ENCODE measurements at regions not wholly inside any gene's neighbourhood (a gene's known extent, or its start where the extent isn't known, plus 50 kb on each side); places are given as distances from the start of the nearest gene placed in this dataset.
A peak's percentile ranks its signal among the peaks of the same experiment; 100 is the strongest.
"Not testable (repeated sequence)": the region's sequence is repeated elsewhere in the genome, so short reads cannot be mapped to it uniquely, and the experiment has no call there.

DNA sequence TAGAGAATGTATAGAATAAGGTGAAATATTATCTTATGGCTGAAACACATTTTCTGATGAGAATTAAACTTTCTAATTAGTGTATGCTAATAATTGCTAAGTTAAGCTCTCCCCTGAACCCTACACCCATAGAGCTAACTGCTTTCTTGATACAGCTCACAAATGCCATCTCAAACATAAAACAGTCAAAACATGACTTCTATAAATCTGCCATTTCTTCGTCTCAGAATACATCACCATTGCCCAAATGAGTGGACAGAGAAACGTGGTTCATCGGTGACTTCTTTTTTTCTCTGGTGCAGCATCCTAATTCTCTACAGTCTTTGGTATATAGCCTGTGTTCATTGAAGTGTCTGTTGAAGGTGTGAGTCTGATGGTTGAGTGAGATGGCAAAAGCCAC is 554.6 kb downstream of the NLGN4X start:
- no peak for DNase-seq (ENCODE audit: low read depth in 1 of 2, low spot score in 1 of 2)
- no peak for TF ChIP-seq JUND (IDR thresholded peaks at IDR 0.05; ENCODE audit: low read depth)
- in situ Hi-C loops (cut with HindIII; ENCODE audit: low pct_unique_long_range_greater_than_20kb, low sequenced_read_pairs) = no loop called here

DNA sequence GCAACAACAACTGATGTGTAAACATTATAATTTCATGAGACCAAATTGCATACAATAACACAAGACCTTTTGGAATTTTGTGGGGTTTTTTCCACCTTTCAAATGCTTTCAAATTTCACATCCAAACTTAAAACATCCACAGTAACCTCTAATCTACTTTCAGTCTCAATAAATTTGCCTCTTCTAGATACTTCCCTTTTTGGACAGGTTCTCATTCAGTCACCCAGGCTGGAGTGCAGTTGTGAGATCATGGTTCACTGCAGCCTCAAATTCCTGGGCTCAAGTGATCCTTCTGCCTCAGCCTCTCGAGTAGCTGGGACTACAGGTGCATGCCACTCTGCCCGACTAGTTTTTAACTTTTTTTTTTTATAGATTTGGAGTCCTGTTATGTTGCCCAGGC is 556.6 kb downstream of the NLGN4X start:
- in situ Hi-C loops (cut with HindIII; ENCODE audit: low pct_unique_long_range_greater_than_20kb, low sequenced_read_pairs) = no loop called here
- DNase-seq (ENCODE audit: low read depth in 1 of 2, low spot score in 1 of 2) = no peak
- no peak for TF ChIP-seq JUND (IDR thresholded peaks at IDR 0.05; ENCODE audit: low read depth)

DNA sequence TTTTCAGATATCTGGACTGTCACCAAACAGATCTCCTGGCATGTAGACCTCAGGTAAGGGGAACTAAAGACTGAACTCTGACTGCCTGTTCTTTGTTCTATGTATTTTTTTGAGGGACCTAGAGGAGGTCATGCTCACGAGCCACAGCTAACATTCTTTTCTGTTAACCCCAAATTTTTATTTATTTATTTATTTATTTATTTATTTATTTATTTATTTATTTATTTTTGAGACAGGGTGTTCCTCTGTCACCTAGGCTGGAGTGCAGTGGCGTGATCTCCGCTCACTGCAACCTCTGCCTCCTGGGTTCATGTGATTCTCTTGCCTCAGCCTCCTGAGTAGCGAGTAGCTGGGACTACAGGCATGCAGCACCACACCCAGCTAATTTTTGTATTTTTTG is 562.0 kb downstream of the NLGN4X start:
- DNase-seq (ENCODE audit: low read depth in 1 of 2, low spot score in 1 of 2); in situ Hi-C loops (cut with HindIII; ENCODE audit: low pct_unique_long_range_greater_than_20kb, low sequenced_read_pairs): not testable (repeated sequence)

DNA sequence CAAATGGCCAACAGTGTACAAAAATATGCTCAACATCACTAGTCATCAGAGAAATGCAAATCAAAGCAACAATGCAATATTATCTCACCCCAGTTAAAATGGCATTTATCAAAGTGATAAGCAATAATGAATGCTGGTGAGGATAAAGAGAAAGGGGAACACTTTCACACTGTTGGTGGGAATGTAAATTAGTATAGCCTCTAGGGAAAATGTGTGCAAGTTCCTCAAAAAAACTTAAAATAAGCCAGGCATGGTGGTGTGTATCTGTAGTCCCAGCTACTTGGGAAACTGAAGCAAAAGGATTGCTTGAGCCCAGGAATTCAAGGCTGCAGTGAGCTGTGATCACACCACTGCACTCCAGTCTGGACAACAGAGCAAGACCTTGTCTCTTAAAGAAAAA is 572.1 kb downstream of the NLGN4X start:
- no peak for DNase-seq (ENCODE audit: low read depth in 1 of 2, low spot score in 1 of 2)
- in situ Hi-C loops (cut with HindIII; ENCODE audit: low pct_unique_long_range_greater_than_20kb, low sequenced_read_pairs) = no loop called here
- TF ChIP-seq JUND (IDR thresholded peaks at IDR 0.05; ENCODE audit: low read depth) = no peak

DNA sequence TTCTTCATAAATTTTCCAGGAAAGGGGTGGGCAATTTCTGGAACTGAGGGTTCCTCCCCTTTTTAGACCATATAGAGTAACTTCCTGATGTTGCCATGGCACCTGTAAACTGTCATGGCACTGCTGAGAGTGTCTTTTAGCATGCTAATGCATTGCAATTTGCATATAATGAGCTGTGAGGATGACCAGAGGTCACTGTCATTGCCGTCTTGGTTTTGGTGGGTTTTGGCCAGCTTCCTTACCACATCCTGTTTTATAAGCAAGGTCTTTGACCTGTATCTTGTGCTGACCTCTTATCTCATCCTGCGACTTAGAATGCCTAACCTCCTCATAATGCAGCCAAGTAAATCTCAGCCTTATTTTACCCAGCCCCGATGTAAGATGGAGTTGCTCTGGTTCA is 577.8 kb downstream of the NLGN4X start:
- DNase-seq (ENCODE audit: low read depth in 1 of 2, low spot score in 1 of 2) = no peak
- TF ChIP-seq JUND (IDR thresholded peaks at IDR 0.05; ENCODE audit: low read depth) = no peak
- in situ Hi-C loops (cut with HindIII; ENCODE audit: low pct_unique_long_range_greater_than_20kb, low sequenced_read_pairs) = no loop called here

DNA sequence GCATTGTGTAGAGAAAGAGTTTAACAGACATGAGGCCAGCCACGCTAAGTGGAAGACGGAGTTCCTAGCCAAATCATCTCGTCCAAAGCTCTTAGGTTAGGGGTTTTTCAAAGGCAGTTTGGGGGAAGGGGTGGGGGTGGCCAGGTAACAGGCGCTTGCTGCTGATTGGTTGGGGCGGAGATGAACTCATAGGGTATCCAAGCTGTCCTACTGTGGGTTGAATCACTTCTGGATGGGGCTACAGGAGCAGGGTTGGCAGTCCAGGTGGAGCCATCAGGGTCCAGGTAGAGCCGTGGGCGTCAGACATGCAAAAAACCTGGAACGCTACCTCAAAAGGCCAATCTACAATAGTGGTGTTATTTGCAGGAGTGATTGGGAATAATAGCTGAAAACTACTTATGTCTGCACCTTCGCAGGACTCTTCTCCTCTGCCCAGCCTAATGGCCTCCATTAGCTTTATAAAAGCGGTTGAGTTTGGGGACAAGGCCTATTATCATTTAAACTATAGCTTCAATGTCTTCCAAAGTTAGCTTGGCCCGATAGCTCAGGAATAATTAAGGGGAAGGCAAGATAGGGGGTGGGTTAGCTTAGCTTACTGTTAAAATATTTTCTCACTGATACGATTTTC is 579.6 kb downstream of the NLGN4X start:
- no peak for TF ChIP-seq JUND (IDR thresholded peaks at IDR 0.05; ENCODE audit: low read depth)
- in situ Hi-C loops (cut with HindIII; ENCODE audit: low pct_unique_long_range_greater_than_20kb, low sequenced_read_pairs) = no loop called here
- DNase-seq (ENCODE audit: low read depth in 1 of 2, low spot score in 1 of 2) = no peak

DNA sequence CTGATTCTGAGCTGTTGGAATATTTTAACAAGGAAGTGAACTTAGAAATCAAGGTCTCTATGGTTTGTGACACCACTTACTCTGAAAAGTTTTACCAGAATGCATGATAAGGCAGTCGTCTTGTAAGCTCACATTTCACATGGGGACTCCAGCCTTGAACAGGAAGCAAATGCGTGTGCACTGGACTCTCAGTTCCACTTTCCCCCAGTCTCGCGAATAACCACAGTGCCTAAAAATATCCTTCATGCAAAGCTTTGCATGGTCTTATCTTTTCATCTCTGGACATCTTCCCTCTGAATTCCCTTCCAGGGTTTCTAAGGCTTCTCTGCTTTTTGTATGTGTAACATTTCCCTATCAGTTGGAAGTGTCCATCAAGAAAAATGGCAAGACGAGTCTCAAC is 581.8 kb downstream of the NLGN4X start:
- in situ Hi-C loops (cut with HindIII; ENCODE audit: low pct_unique_long_range_greater_than_20kb, low sequenced_read_pairs) = no loop called here
- TF ChIP-seq JUND (IDR thresholded peaks at IDR 0.05; ENCODE audit: low read depth) = no peak
- DNase-seq (ENCODE audit: low read depth in 1 of 2, low spot score in 1 of 2) = no peak

DNA sequence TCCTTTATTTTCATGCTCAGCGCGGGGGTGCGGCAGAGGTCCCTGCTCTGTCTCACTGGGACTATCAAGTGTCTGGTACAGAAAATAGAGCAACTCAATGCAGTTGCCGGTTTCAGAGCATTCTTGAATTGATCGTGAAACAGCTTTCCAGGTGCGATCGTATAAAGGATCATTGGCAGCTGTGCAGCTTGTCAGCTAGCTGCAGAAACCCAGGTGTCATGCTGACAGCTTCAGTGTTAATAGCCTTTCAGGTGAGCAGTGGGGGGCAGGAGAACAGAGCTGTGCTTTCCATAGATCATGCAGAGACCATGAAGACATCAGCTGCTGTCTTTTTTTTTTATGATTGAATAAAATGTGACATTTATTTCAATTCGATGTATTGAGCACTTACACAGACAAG is 583.9 kb downstream of the NLGN4X start:
- DNase-seq (ENCODE audit: low read depth in 1 of 2, low spot score in 1 of 2) = no peak
- in situ Hi-C loops (cut with HindIII; ENCODE audit: low pct_unique_long_range_greater_than_20kb, low sequenced_read_pairs) = no loop called here
- TF ChIP-seq JUND (IDR thresholded peaks at IDR 0.05; ENCODE audit: low read depth) = no peak

DNA sequence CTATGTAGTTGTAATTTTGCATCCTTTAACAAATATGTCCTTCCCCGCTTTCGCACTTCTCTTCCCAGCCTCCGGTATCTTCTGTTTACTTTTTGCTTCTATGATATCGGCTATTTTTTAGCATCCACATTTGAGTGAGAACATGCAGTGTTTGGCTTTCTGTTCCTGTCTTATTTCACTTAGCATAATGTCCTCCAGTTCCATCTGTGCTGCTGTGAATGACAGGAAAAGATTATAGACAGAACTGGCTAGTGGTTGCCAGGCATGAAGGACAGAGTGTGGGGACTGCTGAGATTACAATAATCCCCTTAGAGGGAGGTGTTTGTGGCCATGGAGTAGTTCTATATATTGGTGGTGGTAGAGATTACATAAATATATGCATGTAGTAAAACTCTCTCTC is 588.6 kb downstream of the NLGN4X start:
- TF ChIP-seq JUND (IDR thresholded peaks at IDR 0.05; ENCODE audit: low read depth) = no peak
- no peak for DNase-seq (ENCODE audit: low read depth in 1 of 2, low spot score in 1 of 2)
- in situ Hi-C loops (cut with HindIII; ENCODE audit: low pct_unique_long_range_greater_than_20kb, low sequenced_read_pairs) = no loop called here

DNA sequence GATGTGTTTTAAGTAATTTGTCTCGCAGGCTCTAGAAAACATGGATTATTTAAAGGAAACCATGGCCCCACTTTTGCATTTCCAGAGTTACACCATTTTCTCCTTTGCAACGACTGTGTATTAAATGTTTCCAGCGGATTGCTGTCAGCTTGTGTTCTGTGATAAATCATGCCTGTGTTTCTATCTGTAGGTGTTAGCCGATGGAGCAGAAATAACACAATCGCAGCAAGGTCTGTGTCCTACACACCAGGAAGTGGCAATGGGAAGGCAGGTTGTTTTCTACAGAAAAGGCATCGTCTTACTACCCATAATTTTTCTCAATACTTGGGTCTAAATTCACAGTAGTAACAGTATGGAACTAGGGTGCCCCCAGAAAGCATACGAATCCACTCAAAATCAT is 590.1 kb downstream of the NLGN4X start:
- in situ Hi-C loops (cut with HindIII; ENCODE audit: low pct_unique_long_range_greater_than_20kb, low sequenced_read_pairs) = no loop called here
- TF ChIP-seq JUND (IDR thresholded peaks at IDR 0.05; ENCODE audit: low read depth) = no peak
- DNase-seq (ENCODE audit: low read depth in 1 of 2, low spot score in 1 of 2) = no peak

DNA sequence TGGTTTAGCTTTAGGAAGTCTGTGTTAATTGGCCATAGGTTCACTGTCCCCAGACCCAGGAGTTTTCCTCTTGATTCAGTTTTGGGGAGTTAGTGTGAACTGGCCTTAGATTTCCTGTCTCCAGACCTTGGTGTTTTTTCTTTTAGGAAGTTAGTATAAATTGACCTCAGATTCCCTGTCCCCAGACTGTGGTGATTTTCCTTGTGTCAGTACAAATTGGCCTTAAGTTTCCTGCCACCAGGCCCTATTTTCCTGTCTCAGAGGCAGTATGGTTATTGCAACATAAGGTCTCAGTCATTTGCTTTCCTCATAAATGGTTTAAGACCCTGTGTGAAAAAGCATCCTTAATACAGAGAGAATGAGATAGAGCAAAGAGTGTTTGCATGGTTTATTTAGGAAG is 595.8 kb downstream of the NLGN4X start:
- in situ Hi-C loops (cut with HindIII; ENCODE audit: low pct_unique_long_range_greater_than_20kb, low sequenced_read_pairs) = no loop called here
- no peak for DNase-seq (ENCODE audit: low read depth in 1 of 2, low spot score in 1 of 2)
- TF ChIP-seq JUND (IDR thresholded peaks at IDR 0.05; ENCODE audit: low read depth) = no peak

DNA sequence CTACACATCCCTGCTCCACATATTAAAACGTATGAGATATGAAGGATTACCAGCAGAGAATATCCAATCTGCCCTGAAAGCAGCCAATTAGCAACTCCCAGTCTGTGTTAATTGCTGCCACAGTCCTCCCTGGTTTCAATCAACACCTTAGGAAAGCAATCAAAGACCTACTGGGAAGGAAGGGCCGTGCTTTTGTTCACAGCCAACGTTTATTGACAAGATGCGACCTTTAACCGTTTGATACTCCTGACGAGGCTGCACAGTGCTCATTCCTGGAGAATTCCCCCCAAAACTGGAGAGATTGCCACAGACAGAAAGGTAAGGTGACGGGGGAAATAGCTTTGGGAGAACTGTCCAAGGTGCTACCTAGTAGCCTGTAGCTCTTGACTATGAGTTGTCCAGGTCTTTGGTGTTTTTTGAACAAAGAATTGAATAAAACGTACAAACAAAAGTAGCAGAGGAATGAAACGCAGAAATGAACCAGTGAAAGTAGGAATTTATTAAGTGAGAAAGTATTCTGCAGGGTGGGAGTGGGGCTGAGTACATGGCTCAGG is 596.5 kb downstream of the NLGN4X start:
- in situ Hi-C loops (cut with HindIII; ENCODE audit: low pct_unique_long_range_greater_than_20kb, low sequenced_read_pairs) = no loop called here
- no peak for TF ChIP-seq JUND (IDR thresholded peaks at IDR 0.05; ENCODE audit: low read depth)
- DNase-seq (ENCODE audit: low read depth in 1 of 2, low spot score in 1 of 2) = peak in 1 of 2 experiments; percentile 27

DNA sequence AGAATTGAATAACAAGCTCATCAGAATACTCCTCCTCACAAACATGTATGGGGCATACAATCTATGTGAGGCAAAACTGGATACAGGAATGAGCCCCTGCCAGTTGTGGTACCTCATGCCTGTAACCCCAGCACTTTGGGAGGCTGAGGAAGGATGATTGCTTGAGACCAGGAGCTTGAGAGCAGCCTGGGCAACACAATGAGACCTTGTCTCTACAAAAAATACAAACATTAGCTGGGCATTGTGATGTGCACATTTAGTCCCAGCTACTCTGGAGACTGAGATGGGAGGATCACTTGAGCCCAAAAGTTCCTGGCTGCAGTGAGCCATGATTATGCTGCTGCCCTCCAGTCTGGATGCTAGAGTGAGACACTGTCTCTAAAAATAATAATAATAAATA is 611.0 kb downstream of the NLGN4X start:
- TF ChIP-seq JUND (IDR thresholded peaks at IDR 0.05; ENCODE audit: low read depth) = no peak
- in situ Hi-C loops (cut with HindIII; ENCODE audit: low pct_unique_long_range_greater_than_20kb, low sequenced_read_pairs) = no loop called here
- DNase-seq (ENCODE audit: low read depth in 1 of 2, low spot score in 1 of 2) = no peak

DNA sequence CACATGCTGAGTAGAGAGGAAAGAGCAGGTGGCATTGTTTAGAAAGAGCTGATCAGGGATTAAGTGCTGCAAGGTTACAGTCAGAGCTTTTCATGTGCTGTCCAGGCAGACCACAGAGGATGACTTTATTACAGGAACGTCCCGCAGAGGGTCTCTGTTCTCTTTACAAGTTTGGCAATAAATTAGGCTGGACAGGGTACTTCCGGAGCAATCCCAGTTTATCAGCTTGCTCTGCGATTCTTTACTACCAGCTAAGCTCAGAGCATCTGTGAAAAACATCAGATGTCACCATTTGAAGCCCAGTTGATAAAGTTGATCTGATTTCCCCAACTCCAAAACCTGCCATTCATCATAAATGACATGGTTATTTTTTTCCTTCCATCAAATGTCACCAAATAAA is 633.1 kb downstream of the NLGN4X start:
- DNase-seq (ENCODE audit: low read depth in 1 of 2, low spot score in 1 of 2) = no peak
- in situ Hi-C loops (cut with HindIII; ENCODE audit: low pct_unique_long_range_greater_than_20kb, low sequenced_read_pairs) = no loop called here
- TF ChIP-seq JUND (IDR thresholded peaks at IDR 0.05; ENCODE audit: low read depth) = no peak
